Spleen (tissue), 11 donors: ENCODE measurements at regions not wholly inside any gene's neighbourhood (a gene's known extent, or its start where the extent isn't known, plus 50 kb on each side); places are given as distances from the start of the nearest gene placed in this dataset.

Experiments
- DNase-seq: peaks from one replicate; pipeline ENCODE4 v3.0.0-alpha.2; 2020
- H3K27ac ChIP-seq, 8 donors: fragments of 200-600 bp; sonication (generic) in 7 of 8; 1 replicate in 4 of 8; 2 replicates in 4 of 8; pipeline versions ENCODE4 v1.5.0 to v1.8.0; 2016 to 2021; ENCODE audit warnings: inconsistent platforms in 4 of 8, mild to moderate bottlenecking in 4 of 8, moderate library complexity in 1 of 8
- H3K27me3 ChIP-seq, 7 donors: fragments of 200-600 bp; sonication (generic) in 6 of 7; replicated peaks in 1 of 7; 1 replicate in 4 of 7; 2 replicates in 3 of 7; pipeline versions ENCODE4 v1.5.0 to v1.8.0; 2016 to 2021; ENCODE audit warnings: inconsistent platforms in 3 of 7, mild to moderate bottlenecking in 1 of 7
- H3K36me3 ChIP-seq, 6 donors: fragments of 200-600 bp; sonication (generic) in 5 of 6; 1 replicate in 4 of 6; 2 replicates in 2 of 6; pipeline versions ENCODE4 v1.5.0 to v1.8.0; 2016 to 2021; ENCODE audit warnings: inconsistent platforms in 2 of 6
- H3K4me1 ChIP-seq, 6 donors: fragments of 200-600 bp; sonication (generic) in 5 of 6; 1 replicate in 3 of 6; 2 replicates in 3 of 6; pipeline versions ENCODE4 v1.5.0 to v1.8.0; 2016 to 2021; ENCODE audit warnings: inconsistent platforms in 3 of 6
- H3K4me3 ChIP-seq, 8 donors: fragments of 200-600 bp; sonication (generic) in 7 of 8; 1 replicate in 4 of 8; 2 replicates in 4 of 8; pipeline versions ENCODE4 v1.5.0 to v1.8.0; 2016 to 2021; ENCODE audit warnings: inconsistent platforms in 4 of 8, mild to moderate bottlenecking in 4 of 8, moderate library complexity in 2 of 8
- H3K9me3 ChIP-seq, 8 donors: fragments of 200-600 bp; sonication (generic) in 7 of 8; 1 replicate in 4 of 8; 2 replicates in 4 of 8; pipeline versions ENCODE4 v1.5.0 to v1.8.0; 2016 to 2021; ENCODE audit warnings: inconsistent platforms in 4 of 8
- POLR2A ChIP-seq, 3 donors: fragments of 450-650 bp; IDR thresholded peaks; one replicate each; pipeline ENCODE4 v1.5.1; 2017; ENCODE audit warnings: antibody characterized with exemption in 3 of 3, mild to moderate bottlenecking in 1 of 3
- POLR2AphosphoS5 ChIP-seq, 3 donors: sonication (generic); formaldehyde crosslinking; IDR thresholded peaks; one replicate each; pipeline ENCODE4 v1.5.1; 2017; ENCODE audit warnings: antibody characterized with exemption in 3 of 3
- WGBS, 5 donors: extraction: QIAGEN DNeasy Blood & Tissue Kit in 3 of 5; methylation state at CpG; one replicate each; pipeline versions ENCODE4 v1.1.5 to v1.1.7; 2013 to 2018; 5-methylcytosine and 5-hydroxymethylcytosine counted together
- intact Hi-C: fragments of 100-400 bp; cut with DNase I; formaldehyde crosslinking; loops from one replicate; pipeline ENCODE4 v1.15.0; 2023; ENCODE audit warnings: low total_unique reads
- TF ChIP-seq, protein P1 (sequence below), 11 experiments: fragments of 200-600 bp in 7 of 11; fragments of 450-650 bp in 4 of 11; sonication (generic) in 4 of 11; IDR thresholded peaks in 8 of 11; conservative IDR thresholded peaks in 3 of 11; 1 replicate in 7 of 11; 2 replicates in 4 of 11; pipeline versions ENCODE4 v1.4.0 to v1.8.0; 2016 to 2021; ENCODE audit warnings: antibody characterized with exemption in 11 of 11, inconsistent platforms in 4 of 11, mild to moderate bottlenecking in 1 of 11
- donor health status: healthy with polysubstance abuse.
- donor health status: DM: no; HTN: no; CAD: no; lungs with moderate emphysema.
- donor health status: DM: no; HTN: no; CAD: no.
- donor health status: Bipolar disorder and iron deficiency.
- donor health status: healthy.
- donor health status: DM: no; HTN: no; CAD: no.
- donor health status: DM: yes; HTN: yes; CAD: no.

DNA sequence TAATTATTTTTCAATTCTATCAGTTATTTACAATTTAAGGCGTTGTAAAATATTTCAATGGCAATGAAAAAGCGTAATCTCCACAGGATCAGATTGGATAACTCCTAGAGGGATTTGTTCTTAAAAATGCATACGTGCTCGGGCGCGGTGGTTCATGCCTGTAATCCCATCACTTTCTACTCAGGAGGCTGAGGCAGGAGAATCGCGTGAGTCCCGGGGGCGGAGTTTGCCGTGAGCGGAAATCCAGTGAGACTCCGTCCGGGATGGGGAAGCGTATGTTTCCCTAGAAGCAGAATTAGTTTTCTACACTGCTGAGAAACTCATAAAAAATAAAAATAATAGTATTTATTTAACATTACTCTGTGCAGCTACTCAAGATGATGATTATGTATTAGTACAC is 917.8 kb upstream of the PCDH20 start:
- Histone ChIP-seq H3K27me3 (no peaks in the 10 kb centered on the region), H3K9me3 (peaks cover 0 to 4% (median 0%) of the 10 kb centered on the region in 8 donors), H3K36me3 (no peaks in the 10 kb centered on the region), H3K27ac (no peak overlapping the region), H3K4me3 (no peak overlapping the region), H3K4me1 (no peaks in the 10 kb centered on the region)
- 92 to 95% (median 95%) methylated on average over 15 of the region's 15 CpGs for WGBS, 5 donors
- no peak for TF ChIP-seq POLR2A (IDR thresholded peaks at IDR 0.05)
- no peak for TF ChIP-seq POLR2AphosphoS5 (IDR thresholded peaks at IDR 0.05)
- TF ChIP-seq, protein P1, sequence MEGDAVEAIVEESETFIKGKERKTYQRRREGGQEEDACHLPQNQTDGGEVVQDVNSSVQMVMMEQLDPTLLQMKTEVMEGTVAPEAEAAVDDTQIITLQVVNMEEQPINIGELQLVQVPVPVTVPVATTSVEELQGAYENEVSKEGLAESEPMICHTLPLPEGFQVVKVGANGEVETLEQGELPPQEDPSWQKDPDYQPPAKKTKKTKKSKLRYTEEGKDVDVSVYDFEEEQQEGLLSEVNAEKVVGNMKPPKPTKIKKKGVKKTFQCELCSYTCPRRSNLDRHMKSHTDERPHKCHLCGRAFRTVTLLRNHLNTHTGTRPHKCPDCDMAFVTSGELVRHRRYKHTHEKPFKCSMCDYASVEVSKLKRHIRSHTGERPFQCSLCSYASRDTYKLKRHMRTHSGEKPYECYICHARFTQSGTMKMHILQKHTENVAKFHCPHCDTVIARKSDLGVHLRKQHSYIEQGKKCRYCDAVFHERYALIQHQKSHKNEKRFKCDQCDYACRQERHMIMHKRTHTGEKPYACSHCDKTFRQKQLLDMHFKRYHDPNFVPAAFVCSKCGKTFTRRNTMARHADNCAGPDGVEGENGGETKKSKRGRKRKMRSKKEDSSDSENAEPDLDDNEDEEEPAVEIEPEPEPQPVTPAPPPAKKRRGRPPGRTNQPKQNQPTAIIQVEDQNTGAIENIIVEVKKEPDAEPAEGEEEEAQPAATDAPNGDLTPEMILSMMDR (IDR thresholded peaks at IDR 0.05 in 8 of 11, conservative IDR thresholded peaks at IDR 0.05 in 3 of 11): no peak
- no peak for DNase-seq
- intact Hi-C loops: no loop called here

DNA sequence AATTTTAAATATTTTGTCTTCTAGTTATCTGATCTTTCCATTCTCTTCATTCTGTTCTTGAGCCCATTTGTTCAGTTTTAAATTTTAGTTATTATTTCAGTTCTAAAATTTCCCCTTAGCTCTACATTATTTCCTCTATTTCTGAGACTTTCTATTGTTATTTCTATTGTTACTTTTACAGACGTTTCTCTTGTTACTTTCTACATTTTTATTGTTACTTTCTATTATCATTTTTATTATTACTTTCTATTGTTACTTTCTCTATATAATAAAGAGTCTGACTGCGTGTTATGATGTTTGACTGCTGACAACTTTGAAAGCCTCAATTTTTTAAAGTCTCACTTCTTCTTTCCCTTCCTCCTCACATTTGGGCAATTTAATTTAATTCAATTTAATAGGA is 915.7 kb upstream of the PCDH20 start:
- intact Hi-C loops: no loop called here
- WGBS, 5 donors: 75 to 85% (median 81%) methylated on average over 2 of the region's 2 CpGs
- peaks cover 0 to 14% (median 3%) of the 10 kb centered on the region in 8 donors for H3K9me3 ChIP-seq
- no peaks in the 10 kb centered on the region for H3K4me1 ChIP-seq
- no peak overlapping the region for H3K4me3 ChIP-seq
- H3K36me3 ChIP-seq: no peaks in the 10 kb centered on the region
- no peak for DNase-seq
- no peaks in the 10 kb centered on the region for H3K27me3 ChIP-seq
- TF ChIP-seq, protein P1 (IDR thresholded peaks at IDR 0.05 in 8 of 11, conservative IDR thresholded peaks at IDR 0.05 in 3 of 11): no peak
- TF ChIP-seq POLR2AphosphoS5 (IDR thresholded peaks at IDR 0.05) (no peak), POLR2A (IDR thresholded peaks at IDR 0.05) (no peak)
- no peak overlapping the region for H3K27ac ChIP-seq

GRCh38 chr13:62327367-62327766 is 911.7 kb upstream of the PCDH20 start:
- no peak for DNase-seq
- Histone ChIP-seq H3K27me3 (no peaks in the 10 kb centered on the region), H3K36me3 (no peaks in the 10 kb centered on the region), H3K27ac (no peak overlapping the region), H3K4me3 (no peak overlapping the region), H3K9me3 (peaks cover 0 to 14% (median 3%) of the 10 kb centered on the region in 8 donors), H3K4me1 (no peaks in the 10 kb centered on the region)
- intact Hi-C loops: no loop called here
- no peak for TF ChIP-seq POLR2AphosphoS5 (IDR thresholded peaks at IDR 0.05)
- TF ChIP-seq POLR2A (IDR thresholded peaks at IDR 0.05): no peak
- TF ChIP-seq, protein P1 (IDR thresholded peaks at IDR 0.05 in 8 of 11, conservative IDR thresholded peaks at IDR 0.05 in 3 of 11): no peak
- WGBS, 5 donors: 77 to 86% (median 85%) methylated on average over 3 of the region's 3 CpGs

- Histone ChIP-seq H3K4me3 (no peak overlapping the region), H3K36me3 (no peaks in the 10 kb centered on the region), H3K9me3 (peaks cover 0 to 10% (median 3%) of the 10 kb centered on the region in 8 donors), H3K4me1 (no peaks in the 10 kb centered on the region), H3K27me3 (no peaks in the 10 kb centered on the region), H3K27ac (no peak overlapping the region)
- WGBS, 5 donors: 28 to 60% (median 47%) methylated on average over 1 of the region's 1 CpG
- TF ChIP-seq, protein P1 (IDR thresholded peaks at IDR 0.05 in 8 of 11, conservative IDR thresholded peaks at IDR 0.05 in 3 of 11): no peak
- TF ChIP-seq POLR2AphosphoS5 (IDR thresholded peaks at IDR 0.05) (no peak), POLR2A (IDR thresholded peaks at IDR 0.05) (no peak)
- intact Hi-C loops: no loop called here
- DNase-seq: no peak
Measured at GRCh38 chr13:62324842-62325241, 909.2 kb upstream of the PCDH20 start.
